Endodermal cell (in vitro differentiated cells): ENCODE measurements at regions not wholly inside any gene's neighbourhood (a gene's known extent, or its start where the extent isn't known, plus 50 kb on each side); places are given as distances from the start of the nearest gene placed in this dataset.

Source experiments
- DNase-seq: peaks from one replicate; pipeline ENCODE4 v3.0.0-alpha.2; 2017
- H3K27ac ChIP-seq: 2 replicates; pipeline ENCODE4 v1.5.1; 2013; ENCODE audit warnings: mild to moderate bottlenecking, low read depth, low read length, moderate library complexity
- H3K27me3 ChIP-seq: 2 replicates; pipeline ENCODE4 v1.6.1; 2013; ENCODE audit warnings: mild to moderate bottlenecking, low read length, moderate library complexity; ENCODE audit not compliant: insufficient read depth, control insufficient read depth, poor library complexity, severe bottlenecking
- H3K36me3 ChIP-seq: 2 replicates; pipeline ENCODE4 v1.7.0; 2013; ENCODE audit warnings: mild to moderate bottlenecking, low read length, moderate library complexity; ENCODE audit not compliant: control insufficient read depth, insufficient read depth
- H3K4me1 ChIP-seq: one replicate; pipeline ENCODE4 v1.7.0; 2013; ENCODE audit warnings: low read length; ENCODE audit not compliant: control insufficient read depth, insufficient read depth
- H3K4me3 ChIP-seq: 2 replicates; pipeline ENCODE4 v1.5.1; 2013; ENCODE audit warnings: mild to moderate bottlenecking, low read length, moderate library complexity
- H3K9ac ChIP-seq: 2 replicates; pipeline ENCODE4 v1.6.1; 2013; ENCODE audit warnings: mild to moderate bottlenecking, low read length, moderate library complexity; ENCODE audit not compliant: poor library complexity, severe bottlenecking; ENCODE audit errors: extremely low read depth
- H3K9me3 ChIP-seq: 2 replicates; pipeline ENCODE4 v1.6.1; 2013; ENCODE audit warnings: mild to moderate bottlenecking, low read length, moderate library complexity; ENCODE audit not compliant: control insufficient read depth
- H3K27ac Mint-ChIP-seq: 2 replicates; pipeline ENCODE4 v1.8.0; 2020; ENCODE audit warnings: mixed read lengths
- H3K27me3 Mint-ChIP-seq: 2 replicates; pipeline ENCODE4 v1.8.0; 2021; ENCODE audit warnings: mild to moderate bottlenecking, mixed read lengths; ENCODE audit not compliant: insufficient read depth
- H3K36me3 Mint-ChIP-seq: 2 replicates; pipeline ENCODE4 v1.8.0; 2020; ENCODE audit warnings: low read depth, mixed read lengths
- H3K4me1 Mint-ChIP-seq: 2 replicates; pipeline ENCODE4 v1.8.0; 2020; ENCODE audit warnings: mixed read lengths
- H3K4me3 Mint-ChIP-seq: 2 replicates; pipeline ENCODE4 v1.8.0; 2020; ENCODE audit warnings: mild to moderate bottlenecking, moderate library complexity, mixed read lengths
- H3K9me3 Mint-ChIP-seq: 2 replicates; pipeline ENCODE4 v1.8.0; 2020; ENCODE audit warnings: mild to moderate bottlenecking, mixed read lengths
- WGBS, 2 experiments: methylation state at CpG; one replicate each; pipeline versions ENCODE4 v1.1.5 to v1.1.7; 2013; ENCODE audit warnings: missing lambda C conversion rate in 2 of 2, mixed read lengths in 1 of 2; ENCODE audit not compliant: insufficient coverage in 1 of 2, insufficient read length in 1 of 2; 5-methylcytosine and 5-hydroxymethylcytosine counted together
- TF ChIP-seq, protein P1 (sequence below): fragments of 200-600 bp; sonication (generic); conservative IDR thresholded peaks from 2 replicates; pipeline ENCODE4 v1.5.0; 2021; ENCODE audit warnings: antibody characterized with exemption, mild to moderate bottlenecking

- no peaks in the 10 kb centered on the region for H3K9me3 Mint-ChIP-seq
- Histone ChIP-seq H3K9ac (no peak overlapping the region), H3K4me1 (no peaks in the 10 kb centered on the region), H3K27me3 (no peaks in the 10 kb centered on the region), H3K9me3 (no peaks in the 10 kb centered on the region), H3K27ac (no peak overlapping the region), H3K4me3 (no peak overlapping the region), H3K36me3 (no peaks in the 10 kb centered on the region)
- no peaks in the 10 kb centered on the region for H3K36me3 Mint-ChIP-seq
- DNase-seq: no peak
- no peak overlapping the region for H3K4me3 Mint-ChIP-seq
- no peak overlapping the region for H3K27ac Mint-ChIP-seq
- no peaks in the 10 kb centered on the region for H3K27me3 Mint-ChIP-seq
- WGBS, 2 experiments: 92% methylated on average over 1 of the region's 2 CpGs; no CpG with 5 or more reads in 1 of the 2 experiments
- TF ChIP-seq, protein P1, sequence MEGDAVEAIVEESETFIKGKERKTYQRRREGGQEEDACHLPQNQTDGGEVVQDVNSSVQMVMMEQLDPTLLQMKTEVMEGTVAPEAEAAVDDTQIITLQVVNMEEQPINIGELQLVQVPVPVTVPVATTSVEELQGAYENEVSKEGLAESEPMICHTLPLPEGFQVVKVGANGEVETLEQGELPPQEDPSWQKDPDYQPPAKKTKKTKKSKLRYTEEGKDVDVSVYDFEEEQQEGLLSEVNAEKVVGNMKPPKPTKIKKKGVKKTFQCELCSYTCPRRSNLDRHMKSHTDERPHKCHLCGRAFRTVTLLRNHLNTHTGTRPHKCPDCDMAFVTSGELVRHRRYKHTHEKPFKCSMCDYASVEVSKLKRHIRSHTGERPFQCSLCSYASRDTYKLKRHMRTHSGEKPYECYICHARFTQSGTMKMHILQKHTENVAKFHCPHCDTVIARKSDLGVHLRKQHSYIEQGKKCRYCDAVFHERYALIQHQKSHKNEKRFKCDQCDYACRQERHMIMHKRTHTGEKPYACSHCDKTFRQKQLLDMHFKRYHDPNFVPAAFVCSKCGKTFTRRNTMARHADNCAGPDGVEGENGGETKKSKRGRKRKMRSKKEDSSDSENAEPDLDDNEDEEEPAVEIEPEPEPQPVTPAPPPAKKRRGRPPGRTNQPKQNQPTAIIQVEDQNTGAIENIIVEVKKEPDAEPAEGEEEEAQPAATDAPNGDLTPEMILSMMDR: no peak
- no peaks in the 10 kb centered on the region for H3K4me1 Mint-ChIP-seq
Observed at GRCh38 chr7:12888717-12889116, 201.3 kb downstream of the ARL4A start.

DNA sequence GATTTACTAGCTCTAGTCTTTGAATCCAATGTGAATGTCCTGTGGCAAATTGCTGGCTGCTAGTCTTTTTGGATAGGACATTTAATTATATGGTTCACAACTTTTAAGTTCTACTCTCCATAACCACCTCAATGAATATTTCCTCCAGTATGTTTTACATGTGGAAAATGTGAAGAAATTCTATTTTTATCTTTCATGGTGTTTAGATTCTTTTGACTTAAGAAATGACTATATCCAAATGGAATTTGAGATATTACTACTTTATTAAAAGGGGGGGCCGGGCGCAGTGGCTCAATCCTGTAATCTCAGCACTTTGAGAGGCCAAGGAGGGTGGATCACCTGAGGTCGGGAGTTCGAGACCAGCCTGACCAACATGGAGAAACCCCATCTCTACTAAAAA, 202.0 kb downstream of the ARL4A start:
- Mint-ChIP-seq H3K27me3 (no peaks in the 10 kb centered on the region), H3K36me3 (no peaks in the 10 kb centered on the region), H3K27ac (no peak overlapping the region), H3K4me1 (no peaks in the 10 kb centered on the region), H3K4me3 (no peak overlapping the region), H3K9me3 (no peaks in the 10 kb centered on the region)
- no peaks in the 10 kb centered on the region for H3K4me1 ChIP-seq
- no peaks in the 10 kb centered on the region for H3K9me3 ChIP-seq
- TF ChIP-seq, protein P1: no peak
- no peaks in the 10 kb centered on the region for H3K36me3 ChIP-seq
- no peak overlapping the region for H3K9ac ChIP-seq
- H3K27me3 ChIP-seq: no peaks in the 10 kb centered on the region
- 96% methylated on average over 4 of the region's 4 CpGs; no CpG with 5 or more reads in 1 of the 2 experiments for WGBS, 2 experiments
- no peak for DNase-seq
- H3K4me3 ChIP-seq: no peak overlapping the region
- no peak overlapping the region for H3K27ac ChIP-seq

DNA sequence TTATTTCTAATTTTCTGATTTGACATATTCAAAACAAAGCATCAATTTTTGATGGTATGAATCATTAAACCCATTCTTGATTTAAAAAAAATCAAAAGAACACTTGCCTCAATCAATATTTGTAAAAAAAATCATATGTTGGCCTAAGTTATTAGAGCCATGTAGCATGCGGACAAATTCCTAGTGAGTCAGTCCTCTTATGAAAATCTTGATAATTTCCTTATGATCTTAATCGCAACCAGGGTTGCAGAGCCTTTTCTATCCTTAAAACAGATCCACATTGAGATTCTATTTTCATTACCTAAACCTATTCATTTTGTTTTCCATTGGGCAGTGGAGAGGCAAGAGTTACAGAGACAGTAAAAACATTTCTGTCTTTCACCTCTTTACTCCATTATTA, 203.2 kb downstream of the ARL4A start:
- H3K27me3 Mint-ChIP-seq: no peaks in the 10 kb centered on the region
- H3K36me3 Mint-ChIP-seq: no peaks in the 10 kb centered on the region
- H3K27me3 ChIP-seq: no peaks in the 10 kb centered on the region

More for the DNA sequence above, 203.2 kb downstream of the ARL4A start:
- no peaks in the 10 kb centered on the region for H3K4me1 Mint-ChIP-seq
- TF ChIP-seq, protein P1: no peak
- no peak overlapping the region for H3K4me3 ChIP-seq
- no peaks in the 10 kb centered on the region for H3K9me3 Mint-ChIP-seq
- no peak overlapping the region for H3K27ac ChIP-seq
- WGBS, 2 experiments: 93% methylated on average over 2 of the region's 2 CpGs; no CpG with 5 or more reads in 1 of the 2 experiments
- H3K27ac Mint-ChIP-seq: no peak overlapping the region
- no peaks in the 10 kb centered on the region for H3K36me3 ChIP-seq
- no peaks in the 10 kb centered on the region for H3K4me1 ChIP-seq
- no peak for DNase-seq
- H3K9me3 ChIP-seq: no peaks in the 10 kb centered on the region
- no peak overlapping the region for H3K9ac ChIP-seq
- no peak overlapping the region for H3K4me3 Mint-ChIP-seq
